H1 (cell line): ENCODE measurements at regions not wholly inside any gene's neighbourhood (a gene's known extent, or its start where the extent isn't known, plus 50 kb on each side); places are given as distances from the start of the nearest gene placed in this dataset.

ENCODE experiments used
- CTCF ChIA-PET: fragments of 300-600 bp; sonication (Branson Sonifier 250); formaldehyde crosslinking; loops from one replicate; lab custom pipeline; 2021; ENCODE audit not compliant: partially characterized antibody; lab: Charles Lee
- POLR2A ChIA-PET: fragments of 300-600 bp; sonication (Branson Sonifier 250); formaldehyde crosslinking; loops from one replicate; lab custom pipeline; 2021; ENCODE audit warnings: inconsistent platforms; ENCODE audit not compliant: partially characterized antibody; lab: Charles Lee
- DNase-seq, 2 experiments: peaks; one replicate each; pipeline versions ENCODE4 v3.0.0 to v3.0.0-alpha.2; 2010 to 2022; ENCODE audit warnings: low spot score in 2 of 2, low read depth in 1 of 2, mixed read lengths in 1 of 2
- FAIRE-seq: peaks from 2 replicates; lab custom pipeline; 2011; peaks lifted over from hg19 to GRCh38; lab: Jason Lieb, UNC
- H2AFZ ChIP-seq: 2 replicates; pipeline ENCODE4 v1.8.1; 2012; ENCODE audit warnings: low read length, inconsistent platforms
- H2AK5ac ChIP-seq: 2 replicates; pipeline ENCODE4 v1.6.1; 2013; ENCODE audit warnings: low read depth, low read length
- H2BK120ac ChIP-seq: replicated peaks from 2 replicates; pipeline ENCODE3; 2013; ENCODE audit warnings: low read depth, low read length, inconsistent platforms
- H2BK12ac ChIP-seq: 2 replicates; pipeline ENCODE4 v1.6.1; 2013; ENCODE audit warnings: low read depth, low read length
- H2BK15ac ChIP-seq: 2 replicates; pipeline ENCODE4 v1.6.1; 2013; ENCODE audit warnings: low read length
- H2BK20ac ChIP-seq: 2 replicates; pipeline ENCODE4 v1.6.1; 2013; ENCODE audit warnings: low read length
- H2BK5ac ChIP-seq: 2 replicates; pipeline ENCODE4 v1.6.1; 2013; ENCODE audit warnings: low read depth, low read length
- H3K14ac ChIP-seq: 2 replicates; pipeline ENCODE4 v1.6.1; 2013; ENCODE audit warnings: inconsistent platforms; ENCODE audit not compliant: insufficient read length
- H3K18ac ChIP-seq: 2 replicates; pipeline ENCODE4 v1.6.1; 2013; ENCODE audit warnings: low read length; ENCODE audit errors: extremely low read depth
- H3K23ac ChIP-seq: 2 replicates; pipeline ENCODE4 v1.6.1; 2013; ENCODE audit warnings: inconsistent platforms; ENCODE audit not compliant: insufficient read length
- H3K23me2 ChIP-seq: 2 replicates; pipeline ENCODE4 v1.6.1; 2013; ENCODE audit warnings: low read depth, low read length
- H3K27ac ChIP-seq: 2 replicates; pipeline ENCODE4 v1.6.1; 2011; ENCODE audit warnings: low read depth, low read length, inconsistent platforms
- H3K27me3 ChIP-seq, 4 experiments: replicated peaks in 1 of 4; 1 replicate in 1 of 4; 2 replicates in 3 of 4; pipeline versions ENCODE4 v1.6.1 to v1.8.1; 2011 to 2013; ENCODE audit warnings: low read length in 3 of 4, mild to moderate bottlenecking in 3 of 4, inconsistent platforms in 2 of 4, mixed read lengths in 2 of 4, moderate library complexity in 1 of 4; ENCODE audit not compliant: control insufficient read depth in 3 of 4, insufficient read depth in 3 of 4; ENCODE audit errors: extremely low read depth in 1 of 4
- H3K36me3 ChIP-seq, 4 experiments: 2 replicates each; pipeline versions ENCODE4 v1.6.1 to v1.8.1; 2011 to 2013; ENCODE audit warnings: mild to moderate bottlenecking in 4 of 4, low read length in 3 of 4, moderate library complexity in 2 of 4, control low read depth in 1 of 4, inconsistent platforms in 1 of 4; ENCODE audit not compliant: insufficient read depth in 4 of 4, control insufficient read depth in 2 of 4
- H3K4ac ChIP-seq: replicated peaks from 2 replicates; pipeline ENCODE3; 2013; ENCODE audit warnings: low read length, low read depth, mixed read lengths, inconsistent platforms; ENCODE audit not compliant: insufficient read length
- H3K4me1 ChIP-seq, 4 experiments: replicated peaks in 1 of 4; 1 replicate in 1 of 4; 2 replicates in 3 of 4; pipeline versions ENCODE4 v1.6.1 to v1.8.1; 2011 to 2013; ENCODE audit warnings: low read length in 3 of 4, inconsistent platforms in 2 of 4, mixed read lengths in 1 of 4; ENCODE audit not compliant: insufficient read depth in 4 of 4, control insufficient read depth in 3 of 4
- H3K4me2 ChIP-seq, 2 experiments: 2 replicates each; pipeline versions ENCODE4 v1.6.1 to v1.8.1; 2011 to 2013; ENCODE audit warnings: low read depth in 2 of 2, low read length in 2 of 2, control low read depth in 1 of 2, inconsistent platforms in 1 of 2, mild to moderate bottlenecking in 1 of 2; ENCODE audit not compliant: insufficient read depth in 1 of 2
- H3K4me3 ChIP-seq, 4 experiments: fragments of 200-600, 300-600 bp in 1 of 4; sonication (generic), shearing (Covaris generic), sonication (Bioruptor Twin) in 1 of 4; 2 replicates each; pipeline versions ENCODE4 v1.5.1 to v1.8.1; 2011 to 2016; ENCODE audit warnings: low read length in 4 of 4, low read depth in 3 of 4, control low read depth in 2 of 4, inconsistent platforms in 2 of 4, mild to moderate bottlenecking in 2 of 4, mixed read lengths in 1 of 4, moderate library complexity in 1 of 4; ENCODE audit not compliant: insufficient read depth in 2 of 4; ENCODE audit errors: extremely low read depth in 1 of 4
- H3K56ac ChIP-seq: replicated peaks from 2 replicates; pipeline ENCODE3; 2013; ENCODE audit warnings: low read depth, mild to moderate bottlenecking, mixed read lengths, low read length, inconsistent platforms; ENCODE audit not compliant: insufficient read length
- H3K79me1 ChIP-seq: 2 replicates; pipeline ENCODE4 v1.6.1; 2013; ENCODE audit warnings: low read depth, low read length, control low read depth
- H3K79me2 ChIP-seq, 2 experiments: 2 replicates each; pipeline versions ENCODE4 v1.6.1 to v1.8.1; 2012 to 2013; ENCODE audit warnings: low read length in 2 of 2, mild to moderate bottlenecking in 2 of 2, inconsistent platforms in 1 of 2; ENCODE audit not compliant: insufficient read depth in 2 of 2, control insufficient read depth in 1 of 2
- H3K9ac ChIP-seq, 4 experiments: replicated peaks in 1 of 4; 1 replicate in 1 of 4; 2 replicates in 3 of 4; pipeline versions ENCODE4 v1.6.1 to v1.8.1; 2011 to 2013; ENCODE audit warnings: low read depth in 3 of 4, low read length in 3 of 4, control low read depth in 2 of 4, mild to moderate bottlenecking in 2 of 4, moderate library complexity in 2 of 4, inconsistent platforms in 1 of 4; ENCODE audit errors: extremely low read depth in 1 of 4
- H3K9me3 ChIP-seq, 2 experiments: 2 replicates each; pipeline versions ENCODE4 v1.6.1 to v1.8.1; 2012 to 2013; ENCODE audit warnings: mild to moderate bottlenecking in 2 of 2, moderate library complexity in 2 of 2, control low read depth in 1 of 2, inconsistent platforms in 1 of 2, low read depth in 1 of 2, low read length in 1 of 2, mixed read lengths in 1 of 2; ENCODE audit not compliant: insufficient read depth in 2 of 2
- H4K20me1 ChIP-seq, 2 experiments: replicated peaks in 1 of 2; 2 replicates each; pipeline versions ENCODE3 to v1.8.1; 2011 to 2013; ENCODE audit warnings: inconsistent platforms in 2 of 2, low read length in 2 of 2, mild to moderate bottlenecking in 1 of 2; ENCODE audit not compliant: insufficient read depth in 2 of 2, control insufficient read depth in 1 of 2
- H4K5ac ChIP-seq: 2 replicates; pipeline ENCODE4 v1.6.1; 2013; ENCODE audit warnings: low read length, low read depth, mixed read lengths, inconsistent platforms; ENCODE audit not compliant: insufficient read length
- H4K8ac ChIP-seq: 2 replicates; pipeline ENCODE4 v1.8.0; 2013; ENCODE audit warnings: mild to moderate bottlenecking, moderate library complexity, low read length, inconsistent platforms; ENCODE audit not compliant: insufficient read depth; ENCODE audit errors: extremely low read depth
- H4K91ac ChIP-seq: replicated peaks from 2 replicates; pipeline ENCODE3; 2013; ENCODE audit warnings: low read length, mixed read lengths, inconsistent platforms; ENCODE audit not compliant: insufficient read length
- KDM1A ChIP-seq: fragments of 200-600, 300-600 bp; sonication (generic); IDR thresholded peaks from 2 replicates; pipeline ENCODE4 v1.7.1; 2016; ENCODE audit warnings: mild to moderate bottlenecking, low read length, borderline replicate concordance
- RBBP5 ChIP-seq: IDR thresholded peaks from 2 replicates; pipeline ENCODE4 v1.7.1; 2012; ENCODE audit warnings: low read depth, mild to moderate bottlenecking, inconsistent platforms, low read length, moderate library complexity, borderline replicate concordance
- WGBS, 2 experiments: shearing (Covaris generic) in 1 of 2; methylation state at CpG; one replicate each; pipeline versions ENCODE4 v1.1.6 to v1.1.7; 2013 to 2015; ENCODE audit warnings: low lambda C conversion rate in 2 of 2, mixed read lengths in 2 of 2, inconsistent platforms in 1 of 2, low coverage in 1 of 2, missing lambda C conversion rate in 1 of 2; ENCODE audit not compliant: insufficient replicate concordance in 2 of 2, insufficient coverage in 1 of 2, insufficient read length in 1 of 2; ENCODE audit errors: extremely low coverage in 1 of 2, missing lambda C conversion rate in 1 of 2; 5-methylcytosine and 5-hydroxymethylcytosine counted together
- TF ChIP-seq, protein P1 (sequence below): IDR thresholded peaks from 2 replicates; pipeline ENCODE4 v1.6.1; 2012; ENCODE audit warnings: inconsistent platforms

DNA sequence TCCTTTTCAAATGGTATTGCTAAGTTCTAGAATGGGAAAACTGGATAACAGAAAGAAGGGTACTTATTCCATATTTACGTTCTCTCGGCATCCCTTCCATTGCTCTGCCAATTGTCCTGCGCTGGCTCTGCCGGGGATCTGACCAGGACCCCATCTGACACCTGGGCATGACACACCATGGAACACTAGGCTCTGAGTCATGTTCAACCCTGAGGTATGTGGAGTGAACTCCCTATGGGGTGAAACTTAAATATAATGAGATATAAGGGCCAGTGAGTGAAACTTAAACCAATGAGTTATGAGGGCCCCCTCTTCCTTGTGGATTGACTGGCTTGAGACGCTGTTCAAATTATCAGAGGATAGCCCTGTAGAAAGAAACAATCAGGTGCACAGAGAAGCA lies 55.1 kb upstream of the ZEB1 start:
- FAIRE-seq = no peak
- CTCF ChIA-PET = no interaction called here
- no peak for DNase-seq

More for the DNA sequence above, 55.1 kb upstream of the ZEB1 start:
- Histone ChIP-seq H3K23ac (no peak overlapping the region), H2AK5ac (no peak overlapping the region), H2BK12ac (no peak overlapping the region), H3K4me3 (no peak overlapping the region), H3K18ac (no peak overlapping the region), H3K27me3 (no peaks in the 10 kb centered on the region), H3K14ac (no peak overlapping the region), H3K36me3 (no peaks in the 10 kb centered on the region), H3K56ac (no peak overlapping the region), H3K4ac (no peak overlapping the region), H3K23me2 (no peaks in the 10 kb centered on the region), H4K8ac (no peak overlapping the region), H2AFZ (no peak overlapping the region), H2BK120ac (no peak overlapping the region), H3K9ac (no peak overlapping the region), H3K4me2 (no peak overlapping the region), H3K9me3 (no peaks in the 10 kb centered on the region), H2BK15ac (no peak overlapping the region), H3K79me1 (no peaks in the 10 kb centered on the region), H4K20me1 (no peaks in the 10 kb centered on the region), H3K27ac (no peak overlapping the region), H2BK5ac (no peak overlapping the region), H2BK20ac (no peak overlapping the region), H4K5ac (no peak overlapping the region), H3K4me1 (no peaks in the 10 kb centered on the region)
- WGBS, 2 experiments = 92% methylated on average over 5 of the region's 5 CpGs; no CpG with 5 or more reads in 1 of the 2 experiments
- POLR2A ChIA-PET = no interaction called here
- TF ChIP-seq RBBP5 = no peak
- TF ChIP-seq KDM1A = no peak
- TF ChIP-seq, protein P1, sequence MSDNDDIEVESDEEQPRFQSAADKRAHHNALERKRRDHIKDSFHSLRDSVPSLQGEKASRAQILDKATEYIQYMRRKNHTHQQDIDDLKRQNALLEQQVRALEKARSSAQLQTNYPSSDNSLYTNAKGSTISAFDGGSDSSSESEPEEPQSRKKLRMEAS = no peak
- TF ChIP-seq, all 59 proteins: peak for 0
- no peaks in the 10 kb centered on the region for H3K79me2 ChIP-seq
- H4K91ac ChIP-seq = no peak overlapping the region
